ENCODE measurements at regions not wholly inside any gene's neighbourhood (a gene's known extent, or its start where the extent isn't known, plus 50 kb on each side); places are given as distances from the start of the nearest gene placed in this dataset.

GRCh38 chr3:178246004-178246403, 290.2 kb upstream of the KCNMB2 start:
- Histone ChIP-seq H3K27me3 (ENCODE audit: insufficient read depth, low read depth, low read length) (no peaks in the 10 kb centered on the region), H3K9me2 (ENCODE audit: insufficient read depth, low read length) (no peaks in the 10 kb centered on the region), H3K36me3 (ENCODE audit: insufficient read depth, low read length) (no peaks in the 10 kb centered on the region), H2AFZ (ENCODE audit: low read depth, low read length) (no peak overlapping the region), H3K79me2 (replicated peaks; ENCODE audit: insufficient read depth, low read length) (no peaks in the 10 kb centered on the region), H3K4me2 (ENCODE audit: low read length) (no peak overlapping the region), H4K20me1 (ENCODE audit: insufficient read depth) (no peaks in the 10 kb centered on the region), H3K4me3 (ENCODE audit: low read length) (no peak overlapping the region), H3K9me3 (ENCODE audit: low read length) (no peaks in the 10 kb centered on the region), H3F3A (ENCODE audit: insufficient read depth, low read length, poor library complexity, severe bottlenecking) (no peaks in the 10 kb centered on the region), H3K9ac (ENCODE audit: low read length) (no peak overlapping the region), H3K27ac (ENCODE audit: low read length) (no peak overlapping the region)
- TF ChIP-seq EZH2 (IDR thresholded peaks at IDR 0.05; ENCODE audit: borderline replicate concordance, insufficient read depth, low read length, poor library complexity, severe bottlenecking): no peak
- TF ChIP-seq REST (IDR thresholded peaks at IDR 0.05; ENCODE audit: borderline replicate concordance): no peak
- TF ChIP-seq RAD21 (conservative IDR thresholded peaks at IDR 0.05): no peak
- TF ChIP-seq POLR2AphosphoS5 (IDR thresholded peaks at IDR 0.05): no peak
- no peak for TF ChIP-seq CTCF (IDR thresholded peaks at IDR 0.05; ENCODE audit: poor library complexity, severe bottlenecking)

GRCh38 chr3:178255315-178255714, 280.9 kb upstream of the KCNMB2 start:
- Histone ChIP-seq H3K4me3 (ENCODE audit: low read length) (no peak overlapping the region), H3K27me3 (ENCODE audit: insufficient read depth, low read depth, low read length) (no peaks in the 10 kb centered on the region), H4K20me1 (ENCODE audit: insufficient read depth) (no peaks in the 10 kb centered on the region), H3K79me2 (replicated peaks; ENCODE audit: insufficient read depth, low read length) (no peaks in the 10 kb centered on the region), H3K9me3 (ENCODE audit: low read length) (no peaks in the 10 kb centered on the region), H3F3A (ENCODE audit: insufficient read depth, low read length, poor library complexity, severe bottlenecking) (no peaks in the 10 kb centered on the region), H3K9ac (ENCODE audit: low read length) (no peak overlapping the region), H3K4me2 (ENCODE audit: low read length) (no peak overlapping the region), H2AFZ (ENCODE audit: low read depth, low read length) (no peak overlapping the region), H3K36me3 (ENCODE audit: insufficient read depth, low read length) (no peaks in the 10 kb centered on the region), H3K27ac (ENCODE audit: low read length) (no peak overlapping the region), H3K9me2 (ENCODE audit: insufficient read depth, low read length) (no peaks in the 10 kb centered on the region)
- TF ChIP-seq CTCF (IDR thresholded peaks at IDR 0.05; ENCODE audit: poor library complexity, severe bottlenecking): no peak
- TF ChIP-seq TAF1 (IDR thresholded peaks at IDR 0.05; ENCODE audit: low read depth): no peak
- TF ChIP-seq EZH2 (IDR thresholded peaks at IDR 0.05; ENCODE audit: borderline replicate concordance, insufficient read depth, low read length, poor library complexity, severe bottlenecking): no peak
- no peak for TF ChIP-seq POLR2AphosphoS5 (IDR thresholded peaks at IDR 0.05)
- TF ChIP-seq EP300 (conservative IDR thresholded peaks at IDR 0.05; ENCODE audit: poor library complexity, severe bottlenecking): no peak

All from neural cell (in vitro differentiated cells).